ENCODE measurements at regions not wholly inside any gene's neighbourhood (a gene's known extent, or its start where the extent isn't known, plus 50 kb on each side); places are given as distances from the start of the nearest gene placed in this dataset.

GRCh38 chr10:78212060-78212785 lies 178.6 kb downstream of the RPS24 start:
- TF ChIP-seq CTCF (IDR thresholded peaks at IDR 0.05) (no peak), POLR2A (IDR thresholded peaks at IDR 0.05) (no peak)

Data from thyroid gland (tissue), 4 donors.